NCI-H2029 (cell line): ENCODE measurements at regions not wholly inside any gene's neighbourhood (a gene's known extent, or its start where the extent isn't known, plus 50 kb on each side); places are given as distances from the start of the nearest gene placed in this dataset.
"Not testable (repeated sequence)": the region's sequence is repeated elsewhere in the genome, so short reads cannot be mapped to it uniquely, and the experiment has no call there.

Experiments
- DNase-seq: peaks from one replicate; lab custom pipeline; 2025; lab: John Stamatoyannopoulos, UW

GRCh38 chr22:44630826-44631225, 71.2 kb upstream of the PRR5 start:
- DNase-seq: no peak

DNA sequence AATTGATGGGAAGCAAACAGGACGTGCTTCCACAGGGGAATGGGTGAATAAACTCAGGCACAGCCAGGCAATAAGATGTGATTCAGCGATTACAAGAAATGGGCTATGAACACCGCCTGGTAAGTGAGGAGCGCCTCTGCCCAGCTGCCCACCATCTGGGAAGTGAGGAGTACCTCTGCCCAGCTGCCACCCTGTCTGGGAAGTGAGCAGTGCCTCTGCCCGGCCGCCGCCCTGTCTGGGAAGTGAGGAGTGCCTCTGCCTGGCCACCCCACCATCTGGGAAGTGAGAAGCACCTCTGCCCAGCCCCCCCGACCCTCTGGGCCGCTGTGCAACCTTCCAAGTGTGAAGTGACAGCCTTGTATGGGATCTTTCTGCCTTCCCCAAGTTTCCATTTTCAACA, 73.2 kb upstream of the PRR5 start:
- no peak for DNase-seq

DNA sequence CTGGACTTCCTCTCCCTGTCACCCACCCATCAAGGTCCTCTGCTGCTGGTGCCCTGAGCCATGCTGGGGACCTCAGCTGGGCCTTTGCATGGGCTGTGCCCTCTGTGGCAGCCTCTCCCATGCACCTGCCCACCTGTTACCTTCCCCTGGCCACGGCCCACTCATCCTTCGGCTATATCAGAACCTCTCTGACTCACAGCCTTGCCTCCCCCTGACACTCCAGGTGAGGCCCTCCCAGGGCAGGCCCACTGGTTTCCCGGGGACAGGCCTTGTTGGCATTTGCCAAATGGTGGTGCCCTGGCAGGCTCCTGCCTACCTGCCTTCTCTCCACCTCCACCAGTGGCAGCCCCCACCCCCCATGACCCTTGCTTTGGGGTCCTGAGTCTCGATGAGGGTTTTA, 73.7 kb upstream of the PRR5 start:
- DNase-seq: no peak

- no peak for DNase-seq
Measured at GRCh38 chr22:44627521-44628139, 74.4 kb upstream of the PRR5 start.

- DNase-seq: peak; percentile 20
Measured at GRCh38 chr22:44625981-44626687, 75.9 kb upstream of the PRR5 start.

- no peak for DNase-seq
Measured at GRCh38 chr22:44625421-44625760, 76.6 kb upstream of the PRR5 start.

DNA sequence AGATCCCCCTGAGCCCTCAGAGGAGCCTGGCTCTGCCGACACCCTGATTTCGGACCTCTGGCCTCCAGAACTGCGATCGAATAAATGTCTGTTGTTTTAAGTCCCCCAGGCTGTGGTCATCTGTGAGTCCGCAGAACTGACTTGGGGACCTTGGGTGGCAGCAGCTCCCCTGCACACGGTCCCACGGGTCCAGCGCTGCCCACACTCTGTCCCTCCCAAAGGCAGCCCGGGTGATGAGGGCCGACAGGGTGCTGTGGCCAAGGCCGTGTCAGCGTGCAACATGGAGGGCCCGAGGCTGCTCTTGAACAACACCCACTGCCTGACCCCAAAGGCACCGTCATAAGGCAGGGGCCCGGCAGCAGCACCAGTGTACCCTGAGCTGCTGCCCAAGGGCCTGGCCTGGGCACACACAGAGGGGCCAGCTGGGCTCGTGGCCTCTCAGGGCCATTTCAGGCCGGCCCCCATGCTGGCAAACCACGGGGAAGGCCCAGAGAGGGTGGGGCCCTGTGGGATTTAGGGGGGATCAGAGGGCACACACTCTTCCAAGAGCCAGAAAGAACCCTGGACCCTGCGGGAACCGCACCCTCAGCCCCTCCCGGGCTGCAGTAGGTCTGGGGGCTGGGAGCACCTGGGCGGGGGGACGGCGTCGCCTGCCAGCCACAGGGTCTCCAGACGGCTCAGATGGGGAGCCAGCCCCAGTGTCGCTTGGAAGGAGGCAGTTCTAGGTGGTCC, 77.1 kb upstream of the PRR5 start:
- DNase-seq: no peak

- DNase-seq: no peak
Measured at GRCh38 chr22:44623771-44624510, 78.1 kb upstream of the PRR5 start.

DNA sequence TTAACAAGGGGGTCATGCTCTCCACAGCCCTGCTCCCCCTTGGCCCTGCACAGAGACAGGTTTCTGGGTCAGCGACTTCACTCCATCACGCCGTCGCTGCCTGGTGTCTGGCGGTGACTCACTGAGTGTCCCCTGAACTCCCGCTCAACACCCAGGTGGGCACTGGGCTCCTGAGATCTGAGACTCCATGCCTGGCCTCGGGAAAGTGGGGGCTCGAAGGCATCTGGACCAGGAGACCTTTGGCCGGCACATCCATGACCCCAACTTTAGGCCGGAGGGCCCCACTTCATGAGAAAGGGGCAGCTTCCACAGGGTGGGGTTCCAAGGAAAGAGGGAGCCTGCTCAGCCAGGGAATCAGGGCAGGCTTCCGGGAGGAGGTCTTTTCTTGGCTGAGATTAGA, 79.3 kb upstream of the PRR5 start:
- DNase-seq: no peak

GRCh38 chr22:44622147-44622427, 79.9 kb upstream of the PRR5 start:
- DNase-seq: peak; percentile 51

GRCh38 chr22:44621401-44622146, 80.4 kb upstream of the PRR5 start:
- no peak for DNase-seq

DNA sequence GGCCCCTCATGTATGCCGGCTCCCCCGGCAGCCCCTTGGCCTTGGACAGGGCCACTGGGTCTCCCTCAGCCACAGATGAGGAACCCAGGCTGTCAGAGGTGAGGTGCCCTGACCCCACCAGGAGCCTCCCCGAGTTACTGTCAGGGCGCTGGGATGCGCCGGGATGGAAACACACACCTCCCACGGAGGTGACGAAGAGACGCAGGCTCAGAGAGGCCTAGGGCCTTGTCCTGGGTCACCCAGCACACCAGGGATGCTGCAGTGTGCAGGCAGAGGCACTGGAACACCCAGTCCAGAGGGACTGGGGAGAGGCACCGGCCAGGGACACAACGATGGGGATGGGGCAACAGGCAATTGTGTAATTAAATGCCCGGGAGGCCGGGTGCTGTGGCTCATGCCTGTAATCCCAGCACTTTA, 81.2 kb upstream of the PRR5 start:
- no peak for DNase-seq

DNA sequence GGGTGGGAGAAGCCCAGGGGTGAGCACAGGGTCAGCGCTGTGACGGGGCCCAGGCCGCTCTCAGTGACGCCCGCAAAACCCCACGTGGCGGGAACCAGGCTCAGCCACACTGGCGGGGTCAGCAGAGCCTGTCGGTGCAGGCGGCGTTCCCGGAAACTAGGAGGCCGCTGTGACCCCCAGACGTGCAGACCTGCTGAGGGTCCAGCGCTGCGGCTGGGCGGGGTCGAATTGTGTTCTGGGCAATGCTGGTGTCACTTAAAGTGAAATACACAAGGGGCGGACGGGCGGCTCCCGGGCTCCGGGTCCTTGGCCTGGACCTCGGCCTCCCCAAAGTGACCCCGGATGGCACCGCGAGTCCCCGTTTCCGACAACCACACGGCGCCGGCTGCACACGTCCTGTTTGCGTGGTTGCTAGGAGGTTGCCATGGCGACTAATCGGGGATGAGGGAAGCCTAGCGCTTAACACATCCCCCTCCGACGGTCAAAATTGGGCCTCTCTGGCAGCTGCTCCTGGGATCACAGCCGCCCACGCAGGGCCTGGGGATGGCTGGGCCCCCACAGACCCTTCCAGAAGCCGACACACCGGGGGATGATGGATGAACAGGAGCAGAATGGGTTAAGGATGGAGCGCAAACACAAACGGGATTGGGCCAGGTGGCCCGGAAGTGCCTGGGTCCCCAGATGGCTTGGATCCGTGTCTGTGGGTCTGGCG, 81.7 kb upstream of the PRR5 start:
- DNase-seq: peak; percentile 38

DNA sequence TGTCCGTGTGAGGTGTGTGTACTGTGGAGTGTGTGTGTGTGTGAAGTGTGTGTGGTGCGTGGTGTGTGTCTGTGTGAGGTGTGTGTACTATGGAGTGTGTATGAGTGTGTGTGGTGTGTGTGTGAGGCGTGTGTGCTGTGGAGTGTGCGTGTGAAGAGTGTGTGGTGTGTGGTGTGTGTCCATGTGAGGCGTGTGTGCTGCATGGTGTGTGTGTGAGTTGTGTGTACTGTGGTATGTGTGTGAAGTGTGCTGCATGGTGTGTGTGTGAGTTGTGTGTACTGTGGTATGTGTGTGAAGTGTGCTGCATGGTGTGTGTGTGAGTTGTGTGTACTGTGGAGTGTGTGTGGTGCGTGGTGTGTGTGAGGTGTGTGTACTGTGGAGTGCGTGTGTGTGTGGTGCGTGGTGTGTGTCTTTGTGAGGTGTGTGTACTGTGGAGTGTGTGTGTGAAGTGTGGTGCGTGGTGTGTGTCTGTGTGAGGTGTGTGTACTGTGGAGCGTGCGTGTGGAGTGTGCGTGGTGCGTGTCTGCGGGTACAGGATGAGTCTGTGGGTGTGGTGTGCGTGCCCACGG, 82.4 kb upstream of the PRR5 start:
- DNase-seq: not testable (repeated sequence)

- DNase-seq: not testable (repeated sequence)
Measured at GRCh38 chr22:44618910-44619309, 83.1 kb upstream of the PRR5 start.

GRCh38 chr22:44618400-44618799, 83.6 kb upstream of the PRR5 start:
- no peak for DNase-seq

- DNase-seq: no peak
Measured at GRCh38 chr22:44617828-44618227, 84.2 kb upstream of the PRR5 start.

- DNase-seq: no peak
Measured at GRCh38 chr22:44616882-44617655, 84.9 kb upstream of the PRR5 start.

DNA sequence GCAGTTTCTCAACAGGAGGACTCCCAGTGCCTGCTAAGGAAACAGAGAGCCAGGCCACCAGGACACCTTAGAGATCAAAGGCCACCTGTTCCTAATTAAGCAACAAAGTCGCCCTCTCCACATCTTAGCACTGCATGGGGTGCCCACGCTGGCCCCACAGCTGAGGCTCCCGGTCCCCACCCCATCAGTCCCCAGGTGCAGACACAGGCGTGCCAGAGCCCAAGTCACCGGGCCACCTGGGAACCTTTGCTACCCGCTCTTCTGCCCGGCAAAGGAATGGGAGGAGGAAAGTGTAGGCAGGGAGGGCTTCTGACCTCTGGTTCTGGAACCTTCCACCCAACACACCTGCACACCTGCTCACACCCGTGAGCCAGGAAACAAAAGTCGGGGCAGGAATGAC, 85.5 kb upstream of the PRR5 start:
- no peak for DNase-seq

DNA sequence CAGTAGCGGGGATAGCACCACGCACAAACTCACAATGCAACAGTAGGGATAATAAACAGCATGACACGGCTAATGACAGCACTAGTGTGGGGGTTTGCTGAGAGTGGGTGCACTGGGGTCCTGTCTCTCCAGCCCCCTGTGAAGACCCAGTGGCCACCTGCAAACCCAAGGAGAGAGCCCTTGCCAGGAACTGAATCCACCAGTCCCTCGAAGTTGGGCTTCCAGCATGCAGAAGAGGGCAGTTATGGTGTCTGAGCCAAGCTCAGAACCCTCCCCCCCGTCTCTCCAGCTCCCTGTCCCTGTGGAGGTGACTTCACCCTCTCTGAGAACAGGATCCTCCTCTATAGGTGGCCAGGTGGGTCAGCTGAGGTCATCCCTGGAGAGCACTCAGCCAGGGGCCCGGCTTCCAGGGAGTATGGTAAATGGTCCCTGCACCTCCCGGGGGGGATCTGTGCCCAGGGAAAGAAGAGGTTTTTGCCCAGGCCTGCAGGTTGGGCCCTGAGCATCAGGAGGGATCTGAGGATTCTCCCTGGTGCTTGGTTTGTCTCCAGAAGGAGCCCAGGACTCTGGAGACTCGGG, 86.3 kb upstream of the PRR5 start:
- no peak for DNase-seq
